GM18519 (cell line): ENCODE measurements at regions not wholly inside any gene's neighbourhood (a gene's known extent, or its start where the extent isn't known, plus 50 kb on each side); places are given as distances from the start of the nearest gene placed in this dataset.

Experiments used
- ATAC-seq: cut with Tn5 transposase; IDR thresholded peaks from one replicate; pipeline ENCODE4 v1.9.1; 2021; ENCODE audit warnings: mild to moderate bottlenecking, moderate library complexity; ENCODE audit not compliant: unreplicated experiment, low FRiP score

DNA sequence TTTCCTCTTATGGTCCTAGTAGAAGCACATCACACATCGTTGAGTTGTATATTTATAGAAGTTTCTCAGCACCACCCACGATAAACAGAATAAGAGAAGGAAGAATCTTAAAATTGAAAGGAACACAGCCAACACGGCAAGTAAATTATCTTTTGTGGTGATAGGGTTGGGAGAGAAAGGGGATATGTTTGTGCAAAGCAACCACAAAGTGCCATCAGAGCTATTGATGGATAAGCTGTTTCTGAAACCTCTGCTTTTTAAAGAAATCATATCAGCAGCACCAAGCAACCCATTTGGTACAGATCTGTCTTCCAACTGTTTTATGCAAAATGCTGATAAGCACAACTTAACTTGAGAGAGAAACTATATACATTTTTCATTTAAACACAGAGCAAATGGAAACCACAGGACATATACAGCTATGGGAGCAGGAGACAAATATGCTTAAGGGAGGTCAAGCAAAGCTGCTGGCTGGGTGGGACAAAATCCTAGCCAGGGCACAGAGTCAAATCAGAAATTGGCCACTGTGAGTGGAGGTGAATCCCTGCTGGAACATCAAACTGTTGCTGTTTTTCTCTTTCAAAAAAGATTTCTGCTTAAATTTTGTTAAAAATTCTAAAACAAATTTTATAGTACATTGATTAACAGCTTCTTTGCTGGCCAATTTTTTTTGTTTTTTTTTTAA is 194.0 kb upstream of the HHIP start:
- no peak for ATAC-seq

DNA sequence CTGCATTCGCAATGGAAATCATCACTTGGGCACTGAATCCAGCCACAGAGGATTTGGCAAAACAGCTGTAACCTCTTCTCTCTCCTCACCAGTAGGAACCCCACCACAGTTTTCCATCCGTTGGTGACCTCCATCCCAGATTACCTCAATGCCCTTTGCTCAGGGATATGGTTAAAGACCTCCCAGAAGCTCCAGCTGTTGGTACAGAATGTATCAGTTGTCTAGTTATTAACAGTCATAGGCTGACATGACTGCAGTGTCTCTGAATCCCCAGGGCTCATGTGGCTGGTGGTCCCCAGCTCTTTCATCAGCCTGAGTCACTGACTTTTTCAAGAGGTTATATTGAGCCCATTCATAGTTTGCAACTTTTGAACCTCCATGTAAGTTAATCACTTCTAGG is 189.8 kb upstream of the HHIP start:
- no peak for ATAC-seq

DNA sequence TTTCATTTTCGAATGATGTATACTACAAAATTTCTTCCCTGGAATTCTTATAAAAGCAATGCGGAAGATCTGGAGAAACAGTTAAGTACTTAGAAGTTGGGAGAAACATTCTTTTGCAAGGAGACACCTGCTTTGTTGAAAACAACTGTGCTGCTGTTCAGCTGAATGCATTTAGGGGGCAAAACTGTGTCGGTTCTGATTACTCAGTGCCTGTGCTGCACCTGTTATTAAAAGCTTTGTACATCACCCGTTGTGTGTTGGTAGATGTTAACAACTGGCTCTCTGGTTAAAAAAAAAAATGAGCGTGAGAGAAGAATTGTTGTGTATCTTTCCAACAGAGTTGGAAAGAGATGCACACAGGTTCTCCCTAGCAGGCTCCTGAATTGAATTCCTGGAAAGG is 184.1 kb upstream of the HHIP start:
- no peak for ATAC-seq

DNA sequence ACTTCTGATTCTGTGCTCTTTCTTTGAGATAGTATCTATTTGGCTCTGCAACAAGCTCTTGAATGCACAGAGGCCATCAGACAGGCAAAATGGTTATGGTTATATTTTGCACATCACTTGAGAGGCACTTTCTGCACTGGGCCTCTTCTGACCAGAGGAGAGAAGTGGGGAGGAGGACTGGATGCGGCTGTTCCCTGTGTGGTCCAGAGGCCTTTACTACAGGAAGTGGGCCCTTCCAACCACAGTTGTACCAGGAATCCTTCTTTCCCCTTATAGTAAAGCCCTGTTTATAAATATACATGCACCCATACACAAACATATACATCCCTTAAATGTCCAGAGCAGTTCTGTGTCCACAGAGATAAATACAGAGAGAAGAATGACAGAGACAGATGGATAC is 182.7 kb upstream of the HHIP start:
- no peak for ATAC-seq

DNA sequence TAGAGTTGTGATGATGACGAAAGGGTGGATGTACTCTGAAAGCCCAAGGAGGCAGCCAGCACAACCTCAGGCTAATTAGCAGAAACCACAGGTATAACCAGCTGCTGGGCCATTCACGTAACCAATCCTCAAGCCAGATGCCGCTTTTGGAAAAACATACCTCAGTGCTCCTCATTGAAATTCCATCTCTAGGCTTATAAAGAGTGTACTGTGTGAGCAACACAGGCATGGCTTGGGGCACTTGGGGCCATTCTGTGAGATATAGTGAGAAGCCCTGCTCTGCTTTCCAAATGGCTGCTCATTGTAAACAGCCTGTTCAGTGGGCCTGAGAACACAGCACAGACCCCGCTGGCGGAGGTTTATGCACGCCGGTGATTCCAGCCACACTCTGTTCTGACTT is 182.1 kb upstream of the HHIP start:
- ATAC-seq: no peak

DNA sequence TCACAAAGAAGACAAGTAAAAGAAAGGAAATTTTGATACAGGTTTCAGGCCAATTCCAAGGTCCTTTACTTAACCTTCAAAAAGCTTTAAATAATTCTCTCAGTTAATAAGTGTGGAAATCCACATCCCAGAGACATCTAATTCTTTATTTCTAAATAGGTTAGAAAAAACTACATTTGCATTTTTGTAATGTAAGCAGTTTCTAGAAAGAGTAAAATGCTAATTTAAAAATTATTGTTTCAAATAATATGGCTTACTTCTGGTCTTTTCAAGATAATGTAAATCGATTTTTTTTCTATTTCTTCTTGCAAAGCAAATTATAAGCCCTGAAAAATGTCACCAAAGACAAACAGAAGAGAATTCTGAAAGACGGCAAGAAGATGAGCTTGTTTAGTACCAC is 180.4 kb upstream of the HHIP start:
- ATAC-seq: no peak

DNA sequence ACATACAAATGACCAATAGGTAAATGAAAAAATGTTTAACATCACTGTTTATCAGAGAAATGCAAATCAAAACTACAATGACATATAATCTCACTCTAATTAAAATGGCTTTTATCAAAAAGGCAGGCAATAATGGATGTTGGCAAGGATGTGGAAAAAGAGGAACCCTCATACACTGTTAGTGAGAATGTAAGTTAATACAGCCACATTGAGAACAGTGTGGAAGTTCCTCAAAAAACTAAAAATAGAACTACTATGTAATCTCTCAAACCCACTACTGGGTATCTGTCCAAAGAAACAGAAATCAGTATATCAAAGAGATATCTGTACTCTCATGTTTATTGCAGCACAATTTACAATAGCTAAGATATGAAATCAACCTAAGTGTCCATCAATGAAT is 165.9 kb upstream of the HHIP start:
- no peak for ATAC-seq

DNA sequence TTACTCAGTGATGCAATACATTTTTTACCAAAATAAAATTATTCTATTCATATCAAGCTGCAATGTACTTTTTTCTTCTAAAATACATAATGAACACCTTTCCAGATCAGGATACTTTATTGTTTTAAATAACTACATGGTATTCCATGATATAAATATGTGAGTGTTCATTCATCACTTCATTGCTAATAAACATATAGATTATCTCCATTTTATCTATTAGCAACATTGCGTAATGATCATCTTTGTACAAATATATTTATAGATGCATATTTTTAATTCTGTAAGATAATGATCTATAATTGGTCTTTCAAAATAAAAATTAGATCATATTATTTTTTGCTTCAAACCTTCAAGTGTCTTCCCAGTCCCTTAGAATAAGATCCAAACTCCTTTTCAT is 156.1 kb upstream of the HHIP start:
- no peak for ATAC-seq

DNA sequence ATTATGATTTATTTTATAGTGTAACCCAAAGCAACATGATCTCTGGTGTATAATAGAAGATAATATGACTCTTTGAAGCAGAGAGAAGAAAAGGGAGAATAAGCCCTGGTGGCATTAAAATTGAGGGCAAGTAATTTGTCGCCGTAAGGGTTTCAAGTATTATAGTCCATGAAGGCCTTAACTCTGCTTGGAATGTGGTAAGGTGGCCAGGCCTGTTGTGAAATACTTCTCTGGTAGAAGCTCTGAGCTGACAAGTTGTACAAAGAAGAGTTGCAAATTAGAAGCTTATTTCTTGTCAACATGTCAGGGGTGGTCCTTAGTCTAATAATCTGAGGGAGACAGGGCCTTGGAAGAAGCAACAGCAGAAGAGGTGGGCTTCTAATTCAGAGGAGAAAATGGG is 151.7 kb upstream of the HHIP start:
- no peak for ATAC-seq

DNA sequence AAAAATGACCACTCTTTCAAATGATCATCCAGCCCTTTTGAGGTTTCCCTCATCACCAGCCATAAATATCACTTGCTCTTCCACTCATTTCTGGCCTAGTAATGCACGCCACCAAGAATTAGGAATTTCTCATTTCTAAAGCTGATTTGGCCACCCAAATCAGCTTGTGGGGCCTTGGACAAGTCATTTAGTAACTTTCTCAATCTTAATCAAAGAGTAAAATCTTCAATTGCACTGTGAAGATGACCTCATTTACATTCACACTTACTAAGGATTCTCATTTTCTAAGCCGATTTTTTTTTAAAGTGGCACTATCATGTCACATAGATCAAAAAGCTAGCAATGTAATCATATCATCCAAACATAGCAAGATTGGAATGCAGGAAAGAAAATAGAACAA is 150.0 kb upstream of the HHIP start:
- no peak for ATAC-seq

DNA sequence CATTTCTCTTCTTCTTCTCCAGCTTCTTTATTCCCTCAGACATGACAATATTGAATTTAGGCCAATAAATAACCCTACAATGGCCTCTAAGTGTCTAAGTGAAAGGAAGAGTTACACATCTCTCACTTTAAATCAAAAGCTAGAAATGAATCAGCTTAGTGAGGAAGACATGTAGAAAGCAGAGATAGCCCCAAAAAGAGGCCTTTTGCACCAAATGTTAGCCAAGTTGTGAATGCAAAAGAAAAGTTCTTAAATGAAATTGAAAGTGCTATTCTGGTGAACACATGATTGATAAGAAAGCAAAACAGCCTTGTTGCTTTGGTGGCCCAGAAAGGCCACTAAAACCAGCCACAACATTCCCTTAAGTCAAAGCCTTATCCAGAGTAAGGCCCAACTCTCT is 146.2 kb upstream of the HHIP start:
- ATAC-seq: peak; percentile 95

DNA sequence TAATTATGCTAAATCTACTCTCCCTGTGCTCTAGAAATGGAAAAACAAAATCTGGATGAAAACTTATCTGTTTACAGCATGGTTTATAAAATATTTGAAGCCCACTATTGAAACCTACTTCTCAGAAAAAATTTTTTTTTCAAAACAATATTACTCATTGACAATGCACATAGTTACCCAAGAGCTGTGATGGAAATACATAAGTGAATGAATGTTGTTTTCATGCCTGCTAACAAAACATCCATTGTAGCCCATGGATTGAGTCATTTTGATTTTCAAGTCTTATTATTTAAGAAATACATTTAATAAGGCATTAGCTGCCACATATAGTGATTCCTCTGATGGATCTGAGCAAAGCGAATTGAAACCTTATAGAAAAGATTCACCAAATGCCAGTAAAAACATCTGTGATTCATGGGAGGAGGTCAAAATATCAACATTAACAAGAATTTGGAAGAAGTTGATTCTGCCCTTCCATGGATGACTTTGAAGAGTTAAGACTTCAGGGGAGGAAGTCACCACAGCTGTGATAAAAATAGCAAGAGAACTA is 144.7 kb upstream of the HHIP start:
- ATAC-seq: no peak

DNA sequence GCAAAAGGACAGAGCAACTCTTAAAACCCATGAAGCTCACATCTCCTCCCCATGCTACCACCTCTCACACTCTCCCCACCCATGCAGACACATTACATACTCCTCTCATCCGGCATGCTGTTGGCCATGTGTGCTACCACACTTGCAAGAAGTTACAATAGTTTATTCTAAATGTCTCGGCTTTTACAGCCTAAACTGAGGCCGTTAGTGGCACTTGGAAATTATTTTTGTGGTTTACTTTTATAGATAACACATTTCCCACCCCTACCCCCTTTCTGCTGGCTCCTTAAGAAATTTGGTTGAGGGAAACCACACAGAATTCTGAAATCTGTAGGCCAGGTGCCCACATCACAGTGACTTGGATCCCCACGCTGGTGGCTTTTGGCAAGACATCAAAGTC is 141.1 kb upstream of the HHIP start:
- no peak for ATAC-seq

DNA sequence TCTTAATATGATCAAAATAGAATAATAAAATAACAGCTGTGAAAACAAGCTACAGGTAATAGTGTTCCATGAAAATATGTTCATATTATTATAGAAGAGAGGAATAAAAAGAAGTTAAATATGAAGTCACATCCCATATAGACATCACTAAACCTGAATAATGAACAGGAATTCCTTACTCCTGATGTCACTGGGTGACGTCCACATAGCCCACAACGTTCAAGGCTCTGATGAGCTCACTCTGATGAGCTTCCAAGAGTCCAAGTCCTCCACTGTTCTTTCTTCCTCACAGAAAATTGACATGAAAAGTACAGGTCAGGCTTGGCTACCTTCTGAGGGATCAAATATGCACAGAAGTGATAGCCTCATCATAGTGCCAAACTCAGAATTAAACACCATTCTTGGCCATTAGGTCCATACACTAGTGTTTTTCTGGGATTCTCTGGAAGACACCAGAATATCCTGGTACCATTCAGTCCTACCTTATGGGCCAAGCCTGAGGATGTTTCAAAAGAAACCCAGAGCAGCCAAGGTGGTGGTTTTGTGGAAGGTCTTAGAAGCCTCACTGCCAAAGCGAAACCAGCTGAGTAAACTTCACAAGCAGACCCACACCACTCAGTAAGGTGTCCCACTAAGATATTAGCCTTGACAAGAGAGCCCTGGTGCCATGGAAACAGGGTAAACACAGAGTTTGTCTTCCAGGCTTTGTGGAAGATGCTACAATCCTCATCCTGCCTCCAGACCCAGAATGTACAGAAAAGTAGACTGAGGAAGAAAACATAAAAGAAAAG is 138.4 kb upstream of the HHIP start:
- ATAC-seq: no peak

DNA sequence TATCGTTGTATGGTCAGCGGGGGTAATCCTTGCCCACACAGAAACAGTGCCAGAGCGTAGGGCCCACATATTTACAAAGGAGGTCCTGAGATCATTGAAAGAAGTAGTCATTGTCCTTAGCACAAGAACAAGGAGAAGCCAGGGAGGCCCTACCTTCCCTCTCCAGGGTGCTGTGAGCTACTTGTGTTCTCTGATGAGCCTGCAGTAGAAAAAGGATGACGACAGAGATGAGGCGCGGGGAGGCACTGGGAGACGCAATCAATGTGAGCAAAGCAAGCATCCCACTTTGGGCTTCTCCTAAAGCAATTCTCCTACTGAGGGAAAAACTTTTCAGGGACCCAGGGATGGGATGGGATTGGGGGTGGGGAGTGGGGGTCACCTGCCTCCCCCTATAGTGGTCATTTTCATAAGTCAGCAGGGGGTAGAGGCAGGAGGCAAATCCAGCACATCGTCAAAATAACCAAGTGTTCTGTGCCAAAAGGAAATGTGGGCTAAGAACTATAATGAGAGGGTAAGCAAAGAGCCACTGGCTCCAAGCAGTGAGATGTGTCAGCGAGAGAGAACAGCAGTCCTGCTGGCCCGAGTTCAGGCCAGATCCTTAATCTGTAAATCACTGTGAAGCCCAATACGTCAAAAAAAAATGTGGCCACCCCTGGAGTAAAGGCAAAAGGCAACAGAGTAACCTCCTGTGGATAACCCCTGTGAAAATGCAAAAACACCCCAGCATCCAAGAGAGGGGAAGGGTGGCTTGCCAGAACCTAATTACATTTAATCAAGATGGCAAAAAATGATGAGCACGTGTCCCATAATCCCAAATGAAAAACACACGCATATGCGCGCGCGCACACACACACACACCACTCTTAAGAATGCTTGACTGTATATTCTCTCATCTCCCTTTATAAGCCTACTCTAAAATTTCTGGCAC is 136.6 kb upstream of the HHIP start:
- ATAC-seq: no peak

DNA sequence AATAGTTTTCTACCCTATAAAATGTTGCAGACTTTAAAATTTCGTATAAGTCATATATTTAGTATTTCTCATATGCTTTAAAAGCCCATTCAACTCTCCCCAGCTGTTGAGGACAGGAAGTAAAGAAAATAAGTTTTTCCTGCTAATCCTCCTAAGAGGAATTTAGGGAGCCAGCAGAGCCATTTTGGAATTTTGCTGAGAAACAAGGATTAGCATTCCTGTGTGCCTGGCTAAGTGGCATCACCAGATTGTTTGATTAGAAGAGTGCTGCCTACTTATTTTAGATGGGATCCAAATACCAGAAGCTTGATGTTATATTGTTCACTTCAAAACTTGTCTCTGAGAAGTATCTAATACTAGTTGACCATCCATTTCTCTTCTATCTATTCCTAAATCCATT is 131.2 kb upstream of the HHIP start:
- ATAC-seq: no peak

DNA sequence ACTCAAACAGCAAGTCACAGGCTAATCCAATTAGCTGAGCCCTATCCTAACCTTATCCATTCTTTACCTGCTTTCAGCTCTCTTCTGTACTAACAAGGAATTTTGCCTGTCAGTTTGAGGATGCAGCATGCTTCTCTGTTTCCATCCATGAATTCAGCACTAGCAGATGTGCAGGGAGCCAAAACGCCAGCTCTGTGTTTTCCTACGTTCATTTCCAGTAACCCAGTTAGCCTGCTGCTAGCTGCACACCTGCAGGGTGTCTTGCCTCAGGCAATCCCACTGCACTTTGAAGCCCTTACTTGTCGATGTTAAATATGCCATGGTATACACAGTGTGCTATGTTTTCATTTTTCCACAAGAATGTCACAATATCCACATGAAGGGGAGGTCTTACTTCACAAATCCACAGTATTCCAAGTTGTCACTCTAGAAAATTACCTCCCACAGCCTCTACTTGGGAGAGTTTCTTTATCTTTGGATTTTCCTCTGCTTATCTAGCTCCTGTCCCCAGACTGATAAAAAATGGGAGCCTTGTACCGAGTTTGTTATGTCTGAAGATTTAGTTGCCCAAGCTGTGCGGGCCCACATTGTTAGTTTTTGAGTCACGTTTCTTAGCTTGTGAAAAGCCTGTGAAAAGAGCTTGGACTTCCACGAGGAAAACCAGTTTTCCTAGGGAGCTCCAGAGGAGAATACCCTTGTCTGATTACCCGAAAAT is 127.6 kb upstream of the HHIP start:
- ATAC-seq: no peak

DNA sequence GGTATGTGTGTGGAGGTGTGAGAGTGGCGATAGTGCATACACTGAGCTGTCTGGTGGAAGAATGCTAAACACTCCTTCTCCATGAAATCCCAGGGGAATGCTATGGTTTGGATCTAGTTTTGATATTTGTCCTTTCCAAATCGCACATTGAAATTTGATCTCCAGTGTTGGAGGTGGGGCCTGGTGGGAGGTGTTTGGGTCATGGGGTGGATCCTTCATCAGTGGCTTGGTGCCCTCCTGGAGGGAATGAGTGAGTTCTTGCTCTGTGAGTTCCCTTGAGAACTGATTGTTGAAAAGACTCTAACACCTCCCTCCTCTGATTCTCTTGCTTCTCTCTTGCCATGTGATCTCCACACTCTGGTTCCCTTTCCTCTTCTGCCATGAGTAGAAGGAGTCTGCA is 114.1 kb upstream of the HHIP start:
- ATAC-seq: no peak

DNA sequence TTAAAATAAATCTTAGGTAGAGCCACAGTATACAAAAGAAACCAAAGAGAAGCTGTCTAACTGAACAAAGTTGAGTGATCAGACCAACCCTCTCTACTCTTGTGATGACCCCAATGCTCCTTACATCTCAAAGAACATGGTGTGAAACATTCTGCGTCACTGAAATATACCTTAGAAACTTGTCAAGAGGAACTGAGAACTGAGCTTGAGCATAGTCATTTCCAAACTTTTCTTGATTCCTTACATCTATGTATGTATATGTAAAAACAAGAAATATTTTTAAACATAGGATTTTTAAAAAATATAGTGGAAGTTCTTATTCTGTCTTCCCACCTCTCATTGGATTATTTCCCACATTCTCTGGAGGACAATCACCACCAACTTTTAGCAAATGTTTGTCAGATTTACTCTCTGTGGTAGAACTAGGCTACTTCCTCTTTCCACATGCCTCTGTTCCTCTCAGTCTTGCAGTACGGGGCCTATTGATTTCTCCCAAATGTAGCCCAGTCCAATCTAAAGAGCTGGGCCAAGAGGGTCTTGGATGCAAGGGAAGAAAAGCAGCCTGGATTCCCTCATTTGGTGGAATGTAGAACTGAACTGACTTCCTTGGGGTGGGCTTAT is 98.2 kb upstream of the HHIP start:
- peak; percentile 98 for ATAC-seq

DNA sequence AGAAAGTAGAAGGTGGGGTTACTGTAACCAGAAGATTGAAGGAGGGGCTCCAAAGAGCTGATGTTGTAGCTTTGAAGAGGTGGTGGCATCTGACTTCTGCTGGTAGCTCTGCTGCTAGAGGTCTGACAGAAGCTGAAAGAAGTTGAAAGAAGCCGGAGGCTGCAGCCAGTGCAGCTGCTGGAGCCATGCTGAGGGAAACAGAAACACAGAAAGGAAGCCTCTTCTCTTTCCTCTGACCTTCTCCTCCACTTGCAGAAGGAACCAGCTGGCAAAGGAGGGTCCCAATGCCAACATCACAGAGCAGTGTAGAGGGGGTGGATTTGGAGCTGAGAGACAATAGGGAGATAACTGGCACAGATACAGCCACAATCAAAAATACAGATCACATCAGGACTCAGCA is 89.3 kb upstream of the HHIP start:
- no peak for ATAC-seq
